Heart left ventricle (tissue), 16 donors: ENCODE measurements at regions not wholly inside any gene's neighbourhood (a gene's known extent, or its start where the extent isn't known, plus 50 kb on each side); places are given as distances from the start of the nearest gene placed in this dataset.

ENCODE experiments used
- ATAC-seq, 4 donors: fragments of 200-7000 bp; cut with Tn5 transposase; one replicate each; pipeline ENCODE4 v1.9.1; 2020 to 2022; ENCODE audit warnings: moderate library complexity in 4 of 4, mild to moderate bottlenecking in 3 of 4, moderate number of reproducible peaks in 1 of 4
- DNase-seq, 5 donors: peaks; one replicate each; pipeline ENCODE4 v3.0.0-alpha.2; 2020
- H3K27ac ChIP-seq, 12 donors: fragments of 200-600 bp; sonication (generic) in 4 of 12; one replicate each; pipeline versions ENCODE4 v1.5.0 to v1.8.0; 2016 to 2022; ENCODE audit warnings: mild to moderate bottlenecking in 2 of 12
- H3K27me3 ChIP-seq, 9 donors: fragments of 200-600 bp; sonication (generic) in 2 of 9; one replicate each; pipeline versions ENCODE4 v1.5.1 to v1.8.0; 2016 to 2022; ENCODE audit warnings: mild to moderate bottlenecking in 3 of 9
- H3K36me3 ChIP-seq, 9 donors: fragments of 200-600 bp; sonication (generic) in 2 of 9; one replicate each; pipeline versions ENCODE4 v1.5.0 to v1.8.0; 2018 to 2022; ENCODE audit warnings: mild to moderate bottlenecking in 2 of 9
- H3K4me1 ChIP-seq, 12 donors: fragments of 200-600 bp; sonication (generic) in 4 of 12; one replicate each; pipeline versions ENCODE4 v1.5.0 to v1.8.0; 2016 to 2022; ENCODE audit warnings: mild to moderate bottlenecking in 3 of 12
- H3K4me3 ChIP-seq, 12 donors: fragments of 200-600 bp; sonication (generic) in 4 of 12; one replicate each; pipeline versions ENCODE4 v1.5.0 to v1.8.0; 2017 to 2022; ENCODE audit warnings: mild to moderate bottlenecking in 9 of 12, moderate library complexity in 4 of 12
- H3K9me3 ChIP-seq, 12 donors: fragments of 200-600 bp; sonication (generic) in 4 of 12; one replicate each; pipeline versions ENCODE4 v1.5.0 to v1.8.0; 2016 to 2022; ENCODE audit warnings: mild to moderate bottlenecking in 1 of 12
- POLR2A ChIP-seq, 2 donors: fragments of 450-650 bp; IDR thresholded peaks; one replicate each; pipeline ENCODE4 v1.6.1; 2017; ENCODE audit warnings: antibody characterized with exemption in 2 of 2, mild to moderate bottlenecking in 2 of 2, moderate library complexity in 2 of 2
- WGBS, 4 donors: extraction: QIAGEN DNeasy Blood & Tissue Kit in 2 of 4; methylation state at CpG; one replicate each; pipeline versions ENCODE4 v1.1.5 to v1.1.7; 2013 to 2018; 5-methylcytosine and 5-hydroxymethylcytosine counted together
- intact Hi-C, 10 donors: fragments of 100-400 bp; cut with DNase I; formaldehyde crosslinking; loops; one replicate each; pipeline versions ENCODE4 v1.11.1 to v1.14.2; 2022
- TF ChIP-seq, protein P1 (sequence below), 12 donors: fragments of 200-600 bp; sonication (generic) in 4 of 12; IDR thresholded peaks; one replicate each; pipeline versions ENCODE4 v1.5.0 to v1.8.0; 2018 to 2022; ENCODE audit warnings: antibody characterized with exemption in 12 of 12, mild to moderate bottlenecking in 5 of 12
- donor health status: ischemic (EF 13 %, LVEDD 7.1; RV severe dilation, severe dysfunction).
- donor health status: healthy with polysubstance abuse.
- donor health status: DM: no; HTN: yes; CAD: no.
- donor health status: DM: no; HTN: no; CAD: no.
- donor health status: ischemic (EF 25% LVEDD 6.9; RV normal size, moderate dysfunction).
- donor health status: ischemic (EF 25% LVEDD 5.7; RV mildly dilated, moderate dysfunction).
- donor health status: healthy.
- donor health status: DM: yes; HTN: yes; CAD: no.
- donor health status: ischemic (EF 35%, LVEDD 5.7; RV mildly dilated, moderate dysfunction).
- donor health status: nonischemic (EF 11% LVEDD 7.7; RV severe dilation, severe dysfunction).
- donor health status: DM: yes; HTN: yes; CAD: no.
- donor health status: PGD.
- donor health status: ischemic (EF 29% LVEDD 5.4; RV normal size, mild dysfunction).
- donor health status: nonischemic (EF 23%, LVEDD 6.1; RV moderate dilation, normal function).

DNA sequence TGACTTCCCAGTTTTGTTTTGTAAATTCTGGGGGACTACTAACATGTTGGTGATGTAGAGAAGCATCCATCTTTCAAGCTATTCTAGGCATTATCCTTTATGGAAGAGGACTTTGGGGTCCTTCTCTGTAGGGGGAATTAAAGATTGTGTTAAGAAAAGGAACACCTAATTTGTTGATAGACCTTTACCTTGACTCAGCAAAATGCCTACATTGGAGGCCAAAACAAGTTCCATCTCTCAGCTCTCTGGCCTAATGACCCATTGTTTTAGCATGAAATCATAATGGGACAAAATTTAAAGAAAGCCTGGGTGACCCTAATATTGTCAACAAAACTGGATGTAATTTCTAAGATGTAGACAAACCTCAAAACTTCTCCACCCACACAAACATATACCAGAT lies 465.3 kb upstream of the SOX9 start:
- Histone ChIP-seq H3K36me3 (no peaks in the 10 kb centered on the region), H3K4me1 (no peaks in the 10 kb centered on the region), H3K27me3 (no peaks in the 10 kb centered on the region), H3K9me3 (peaks cover 0 to 4% (median 0%) of the 10 kb centered on the region in 12 donors), H3K27ac (no peak overlapping the region), H3K4me3 (no peak overlapping the region)
- intact Hi-C loops: loop anchor here in 2 of 10 donors (10.0 kb wide), 1 partner anchor 61 kb away; no protein-coding TSS in a partner anchor
- no peak for ATAC-seq
- no peak for DNase-seq
- TF ChIP-seq, protein P1, sequence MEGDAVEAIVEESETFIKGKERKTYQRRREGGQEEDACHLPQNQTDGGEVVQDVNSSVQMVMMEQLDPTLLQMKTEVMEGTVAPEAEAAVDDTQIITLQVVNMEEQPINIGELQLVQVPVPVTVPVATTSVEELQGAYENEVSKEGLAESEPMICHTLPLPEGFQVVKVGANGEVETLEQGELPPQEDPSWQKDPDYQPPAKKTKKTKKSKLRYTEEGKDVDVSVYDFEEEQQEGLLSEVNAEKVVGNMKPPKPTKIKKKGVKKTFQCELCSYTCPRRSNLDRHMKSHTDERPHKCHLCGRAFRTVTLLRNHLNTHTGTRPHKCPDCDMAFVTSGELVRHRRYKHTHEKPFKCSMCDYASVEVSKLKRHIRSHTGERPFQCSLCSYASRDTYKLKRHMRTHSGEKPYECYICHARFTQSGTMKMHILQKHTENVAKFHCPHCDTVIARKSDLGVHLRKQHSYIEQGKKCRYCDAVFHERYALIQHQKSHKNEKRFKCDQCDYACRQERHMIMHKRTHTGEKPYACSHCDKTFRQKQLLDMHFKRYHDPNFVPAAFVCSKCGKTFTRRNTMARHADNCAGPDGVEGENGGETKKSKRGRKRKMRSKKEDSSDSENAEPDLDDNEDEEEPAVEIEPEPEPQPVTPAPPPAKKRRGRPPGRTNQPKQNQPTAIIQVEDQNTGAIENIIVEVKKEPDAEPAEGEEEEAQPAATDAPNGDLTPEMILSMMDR (IDR thresholded peaks at IDR 0.05): no peak
- TF ChIP-seq POLR2A (IDR thresholded peaks at IDR 0.05): no peak

DNA sequence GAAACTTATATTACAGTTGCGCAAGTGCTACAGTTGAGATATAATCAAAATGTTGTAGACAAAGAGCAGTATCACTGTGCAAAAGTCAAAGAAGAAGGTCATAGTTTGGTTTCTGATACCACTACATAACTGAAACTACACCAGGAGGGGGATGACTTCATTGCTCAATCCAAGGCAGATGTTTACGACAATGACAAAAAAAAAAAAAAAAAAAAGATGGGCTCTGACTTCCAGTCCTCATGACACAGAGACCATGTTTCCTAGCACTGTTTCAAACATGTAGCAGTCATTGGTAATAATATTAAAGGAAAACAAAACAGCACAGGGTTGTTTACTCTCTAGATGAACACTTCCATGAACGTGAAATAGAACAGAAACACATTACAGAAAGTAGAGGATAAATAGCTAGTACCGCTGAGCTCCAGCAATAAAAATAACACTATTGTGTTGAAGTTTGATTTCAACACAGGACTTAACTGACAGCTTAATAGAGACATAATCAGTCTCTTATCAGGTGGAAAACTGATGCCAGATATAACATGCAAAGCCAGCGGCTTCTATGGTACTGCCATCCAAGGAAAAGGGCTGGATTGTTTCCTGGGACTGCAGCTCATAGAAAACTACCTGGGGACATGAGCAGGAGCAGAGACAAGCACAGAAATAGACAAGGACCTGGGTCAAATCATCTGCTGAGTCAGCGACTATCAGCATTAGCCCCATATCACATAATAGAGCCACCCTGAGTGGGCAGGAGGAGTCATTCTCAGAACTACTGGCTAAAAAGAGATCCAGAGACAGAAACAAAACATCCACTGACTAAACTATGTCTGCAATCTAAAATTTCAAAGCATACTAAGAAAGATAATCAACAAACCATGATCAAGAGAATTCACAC lies 463.6 kb upstream of the SOX9 start:
- 43 to 55% (median 47%) methylated on average over 6 of the region's 6 CpGs for WGBS, 4 donors
- Histone ChIP-seq H3K4me1 (no peaks in the 10 kb centered on the region), H3K4me3 (no peak overlapping the region), H3K36me3 (no peaks in the 10 kb centered on the region), H3K9me3 (peaks cover 0 to 4% (median 0%) of the 10 kb centered on the region in 12 donors), H3K27me3 (no peaks in the 10 kb centered on the region), H3K27ac (no peak overlapping the region)
- TF ChIP-seq, protein P1 (IDR thresholded peaks at IDR 0.05): no peak
- TF ChIP-seq POLR2A (IDR thresholded peaks at IDR 0.05): no peak
- ATAC-seq (no peak), DNase-seq (no peak)
- intact Hi-C loops: loop anchor here in 2 of 10 donors (10.0 kb wide), 1 partner anchor 62 kb away; no protein-coding TSS in a partner anchor

DNA sequence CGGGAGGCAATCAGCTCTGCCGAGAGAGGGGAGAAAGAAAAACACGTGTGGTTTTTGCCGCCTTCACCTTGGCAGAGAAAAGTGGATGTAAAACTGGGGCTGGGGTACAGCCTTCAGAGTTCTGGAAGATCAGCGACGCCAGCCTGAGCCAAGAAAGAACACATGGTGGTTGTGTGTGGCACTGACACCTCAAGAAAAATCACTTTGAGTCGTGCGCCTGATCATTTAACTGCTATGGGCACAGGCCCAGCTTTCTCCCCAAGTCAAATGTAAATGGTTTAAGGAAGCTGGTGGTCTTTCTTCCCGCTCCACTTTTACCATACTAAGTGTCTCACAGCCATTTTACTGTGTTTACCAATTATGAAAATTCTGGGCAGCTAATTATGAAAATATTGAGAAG lies 461.8 kb upstream of the SOX9 start:
- TF ChIP-seq POLR2A (IDR thresholded peaks at IDR 0.05): no peak
- TF ChIP-seq, protein P1 (IDR thresholded peaks at IDR 0.05): no peak
- 90 to 92% (median 91%) methylated on average over 9 of the region's 9 CpGs for WGBS, 4 donors
- Histone ChIP-seq H3K36me3 (no peaks in the 10 kb centered on the region), H3K9me3 (peaks cover 0 to 4% (median 0%) of the 10 kb centered on the region in 12 donors), H3K27ac (no peak overlapping the region), H3K27me3 (no peaks in the 10 kb centered on the region), H3K4me1 (no peaks in the 10 kb centered on the region), H3K4me3 (no peak overlapping the region)
- intact Hi-C loops: loop anchor here in 2 of 10 donors (10.0 kb wide), 1 partner anchor 64 kb away; no protein-coding TSS in a partner anchor
- DNase-seq (no peak), ATAC-seq (no peak)

DNA sequence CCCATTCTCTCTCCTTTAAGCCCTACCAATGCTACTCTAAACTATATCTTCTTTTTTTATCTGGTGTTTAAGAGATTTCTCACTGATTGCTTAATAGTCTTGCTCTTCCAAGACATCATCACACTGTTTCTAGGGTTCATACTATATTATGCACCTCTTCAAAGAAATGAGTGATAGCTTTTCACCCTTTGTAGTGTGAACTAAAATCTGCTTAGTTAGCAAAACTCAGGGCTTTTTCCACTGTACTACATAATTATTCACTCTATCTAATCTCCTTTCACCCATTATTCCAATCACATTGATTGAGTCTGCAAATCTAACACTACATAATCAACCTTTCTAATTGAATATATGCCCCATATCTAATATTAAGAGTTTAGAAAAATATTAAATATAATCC lies 456.0 kb upstream of the SOX9 start:
- Histone ChIP-seq H3K4me3 (no peak overlapping the region), H3K36me3 (no peaks in the 10 kb centered on the region), H3K4me1 (no peaks in the 10 kb centered on the region), H3K27me3 (no peaks in the 10 kb centered on the region), H3K27ac (no peak overlapping the region), H3K9me3 (peaks cover 0 to 7% (median 0%) of the 10 kb centered on the region in 12 donors)
- DNase-seq (no peak), ATAC-seq (no peak)
- intact Hi-C loops: no loop called here
- TF ChIP-seq POLR2A (IDR thresholded peaks at IDR 0.05): no peak
- TF ChIP-seq, protein P1 (IDR thresholded peaks at IDR 0.05): no peak
